HG03025 (cell line): ENCODE measurements at regions not wholly inside any gene's neighbourhood (a gene's known extent, or its start where the extent isn't known, plus 50 kb on each side); places are given as distances from the start of the nearest gene placed in this dataset.

Experiments
- ATAC-seq: cut with Tn5 transposase; IDR thresholded peaks from one replicate; pipeline ENCODE4 v1.9.1; 2021; ENCODE audit warnings: mild to moderate bottlenecking, moderate library complexity; ENCODE audit not compliant: unreplicated experiment, low FRiP score

GRCh38 chr2:58740426-58740825 is 499.3 kb upstream of the FANCL start:
- ATAC-seq, result no peak

GRCh38 chr2:58739033-58739432 is 497.9 kb upstream of the FANCL start:
- ATAC-seq, result no peak

GRCh38 chr2:58734365-58734764 is 493.2 kb upstream of the FANCL start:
- no peak for ATAC-seq

GRCh38 chr2:58732999-58733398 is 491.9 kb upstream of the FANCL start:
- no peak for ATAC-seq

- no peak for ATAC-seq
These were observed 490.4 kb upstream of the FANCL start for GRCh38 chr2:58731488-58731869.

- ATAC-seq, result no peak
These were observed 489.8 kb upstream of the FANCL start for GRCh38 chr2:58730764-58731487.

- ATAC-seq, result no peak
These were observed 487.0 kb upstream of the FANCL start for GRCh38 chr2:58727981-58728656.

- ATAC-seq, result no peak
These were observed 480.9 kb upstream of the FANCL start for GRCh38 chr2:58721912-58722591.

- no peak for ATAC-seq
These were observed 479.9 kb upstream of the FANCL start for GRCh38 chr2:58720770-58721697.

GRCh38 chr2:58720033-58720769 is 479.1 kb upstream of the FANCL start:
- no peak for ATAC-seq

GRCh38 chr2:58715344-58715743 is 474.2 kb upstream of the FANCL start:
- ATAC-seq, result no peak

- no peak for ATAC-seq
These were observed 473.1 kb upstream of the FANCL start for GRCh38 chr2:58714238-58714637.

GRCh38 chr2:58710795-58711279 is 469.7 kb upstream of the FANCL start:
- no peak for ATAC-seq

- ATAC-seq, result no peak
These were observed 468.7 kb upstream of the FANCL start for GRCh38 chr2:58709687-58710354.

GRCh38 chr2:58709274-58709673 is 468.1 kb upstream of the FANCL start:
- ATAC-seq, result no peak

- no peak for ATAC-seq
These were observed 467.4 kb upstream of the FANCL start for GRCh38 chr2:58708565-58708964.

- no peak for ATAC-seq
These were observed 461.3 kb upstream of the FANCL start for GRCh38 chr2:58702302-58702885.

- peak; percentile 63 for ATAC-seq
These were observed 460.7 kb upstream of the FANCL start for GRCh38 chr2:58701688-58702301.
